GM20000 (cell line): ENCODE measurements at regions not wholly inside any gene's neighbourhood (a gene's known extent, or its start where the extent isn't known, plus 50 kb on each side); places are given as distances from the start of the nearest gene placed in this dataset.

Experiments
- DNase-seq: peaks from one replicate; pipeline ENCODE4 v3.0.0; 2012; ENCODE audit warnings: low spot score
- TF ChIP-seq, protein P1 (sequence below): IDR thresholded peaks from 2 replicates; pipeline ENCODE4 v1.5.1; 2012; ENCODE audit warnings: mild to moderate bottlenecking, control low read depth; ENCODE audit errors: extremely low read depth, missing control alignments

GRCh38 chr5:10857338-10857733 lies 96.3 kb upstream of the DAP start:
- TF ChIP-seq, protein P1, sequence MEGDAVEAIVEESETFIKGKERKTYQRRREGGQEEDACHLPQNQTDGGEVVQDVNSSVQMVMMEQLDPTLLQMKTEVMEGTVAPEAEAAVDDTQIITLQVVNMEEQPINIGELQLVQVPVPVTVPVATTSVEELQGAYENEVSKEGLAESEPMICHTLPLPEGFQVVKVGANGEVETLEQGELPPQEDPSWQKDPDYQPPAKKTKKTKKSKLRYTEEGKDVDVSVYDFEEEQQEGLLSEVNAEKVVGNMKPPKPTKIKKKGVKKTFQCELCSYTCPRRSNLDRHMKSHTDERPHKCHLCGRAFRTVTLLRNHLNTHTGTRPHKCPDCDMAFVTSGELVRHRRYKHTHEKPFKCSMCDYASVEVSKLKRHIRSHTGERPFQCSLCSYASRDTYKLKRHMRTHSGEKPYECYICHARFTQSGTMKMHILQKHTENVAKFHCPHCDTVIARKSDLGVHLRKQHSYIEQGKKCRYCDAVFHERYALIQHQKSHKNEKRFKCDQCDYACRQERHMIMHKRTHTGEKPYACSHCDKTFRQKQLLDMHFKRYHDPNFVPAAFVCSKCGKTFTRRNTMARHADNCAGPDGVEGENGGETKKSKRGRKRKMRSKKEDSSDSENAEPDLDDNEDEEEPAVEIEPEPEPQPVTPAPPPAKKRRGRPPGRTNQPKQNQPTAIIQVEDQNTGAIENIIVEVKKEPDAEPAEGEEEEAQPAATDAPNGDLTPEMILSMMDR, result no peak
- DNase-seq, result no peak

- DNase-seq, result peak; percentile 20
- TF ChIP-seq, protein P1, result peak; percentile 61
Observed at GRCh38 chr5:10856683-10857337, 95.8 kb upstream of the DAP start.

DNA sequence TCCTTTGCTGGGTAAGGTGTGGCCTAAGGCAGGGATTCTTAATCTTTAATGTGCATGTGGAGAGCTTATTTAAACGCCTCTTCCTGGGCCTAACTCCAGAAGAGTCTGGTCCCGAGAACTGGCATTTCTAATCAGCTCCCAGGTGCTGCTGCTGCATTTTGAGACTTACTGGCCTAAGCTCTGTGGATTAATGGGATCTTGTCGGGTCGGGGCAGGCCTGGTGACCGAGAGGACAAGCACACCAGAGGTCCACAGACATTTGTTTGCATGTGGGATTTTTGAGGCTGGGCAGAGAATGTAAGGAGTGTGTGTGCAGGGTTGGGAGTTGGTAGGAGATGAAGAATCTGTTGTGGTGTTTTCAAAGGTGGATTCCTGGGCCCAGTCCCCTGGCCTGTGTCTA lies 95.0 kb upstream of the DAP start:
- DNase-seq, result no peak
- TF ChIP-seq, protein P1, result no peak

DNA sequence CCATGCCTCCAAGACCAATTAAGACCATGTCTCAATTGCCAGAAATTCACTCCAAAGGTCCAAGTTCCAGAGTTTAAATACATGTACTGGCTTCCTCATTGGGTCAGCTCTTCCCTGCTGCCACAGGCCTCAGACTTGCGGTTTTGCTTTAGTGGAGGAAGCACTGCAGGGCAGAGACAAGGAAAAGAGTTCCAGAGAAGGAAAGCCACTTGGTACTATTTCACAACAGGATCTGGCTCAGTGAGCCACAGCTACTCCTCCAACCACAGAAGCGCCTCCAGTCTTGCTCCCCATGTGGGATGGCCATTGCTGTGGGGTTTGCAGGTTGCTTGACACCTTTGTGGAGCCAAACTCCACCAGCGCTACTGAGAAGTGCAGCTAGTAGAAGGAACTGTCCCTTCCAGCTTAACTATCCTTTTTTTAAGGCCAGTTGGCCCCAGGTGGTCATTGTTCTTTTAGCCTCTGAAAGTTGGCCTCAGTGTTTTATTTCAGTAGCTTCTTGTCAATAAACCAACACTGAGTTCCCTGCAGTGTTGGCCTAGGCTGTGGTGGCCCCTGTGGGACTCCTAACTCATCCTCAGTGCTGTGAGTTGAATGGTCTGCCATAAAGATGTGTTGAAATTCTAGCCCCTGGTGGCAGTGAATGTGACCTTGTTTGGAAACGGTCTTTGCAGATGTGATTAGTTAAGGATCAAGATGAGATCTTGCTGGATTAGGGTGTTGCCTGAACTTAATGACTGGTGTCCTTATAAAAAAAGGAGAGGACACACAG lies 93.7 kb upstream of the DAP start:
- TF ChIP-seq, protein P1, result no peak
- DNase-seq, result no peak

- DNase-seq, result no peak
- TF ChIP-seq, protein P1, result no peak
Observed at GRCh38 chr5:10853154-10853553, 92.1 kb upstream of the DAP start.

DNA sequence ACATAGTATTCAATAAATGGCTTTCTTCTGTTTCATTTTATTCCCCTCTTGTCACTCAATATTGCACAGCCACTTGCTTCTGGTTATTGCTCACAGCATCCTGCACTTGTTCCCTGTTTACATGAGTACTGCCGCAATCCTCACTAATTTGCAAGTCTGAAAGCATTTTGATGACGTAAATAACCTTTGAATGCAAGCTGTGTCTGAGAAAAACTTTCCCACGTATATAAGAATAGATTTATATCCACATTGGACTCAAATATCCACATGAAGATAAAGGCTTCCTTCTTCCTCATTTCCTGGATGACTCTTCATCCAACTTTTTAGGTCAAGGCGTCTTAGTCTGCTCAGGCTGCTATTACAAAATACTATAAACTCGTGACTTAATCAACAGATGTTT lies 88.2 kb upstream of the DAP start:
- no peak for DNase-seq

DNA sequence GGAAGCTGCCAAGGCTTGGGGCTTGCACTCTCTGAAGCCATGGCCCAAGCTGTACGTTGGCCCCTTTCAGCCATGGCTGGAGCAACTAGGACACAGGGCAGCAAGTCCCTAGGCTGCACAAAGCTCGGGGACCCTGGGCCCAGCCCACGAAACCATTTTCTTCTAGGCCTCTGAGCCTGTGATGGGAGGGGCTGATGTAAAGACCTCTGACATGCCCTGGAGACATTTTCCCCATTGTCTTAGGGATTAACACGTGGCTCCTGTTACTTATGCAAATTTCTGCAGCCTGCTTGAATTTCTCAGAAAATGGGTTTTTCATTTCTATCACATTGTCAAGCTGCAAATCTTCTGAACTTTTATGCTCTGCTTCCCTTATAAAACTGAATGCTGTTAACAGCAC lies 83.0 kb upstream of the DAP start:
- TF ChIP-seq, protein P1, result no peak
- no peak for DNase-seq

More for the DNA sequence above, 88.2 kb upstream of the DAP start:
- TF ChIP-seq, protein P1, result no peak
